ENCODE measurements at regions not wholly inside any gene's neighbourhood (a gene's known extent, or its start where the extent isn't known, plus 50 kb on each side); places are given as distances from the start of the nearest gene placed in this dataset.
"Not testable (repeated sequence)": the region's sequence is repeated elsewhere in the genome, so short reads cannot be mapped to it uniquely, and the experiment has no call there.

DNA sequence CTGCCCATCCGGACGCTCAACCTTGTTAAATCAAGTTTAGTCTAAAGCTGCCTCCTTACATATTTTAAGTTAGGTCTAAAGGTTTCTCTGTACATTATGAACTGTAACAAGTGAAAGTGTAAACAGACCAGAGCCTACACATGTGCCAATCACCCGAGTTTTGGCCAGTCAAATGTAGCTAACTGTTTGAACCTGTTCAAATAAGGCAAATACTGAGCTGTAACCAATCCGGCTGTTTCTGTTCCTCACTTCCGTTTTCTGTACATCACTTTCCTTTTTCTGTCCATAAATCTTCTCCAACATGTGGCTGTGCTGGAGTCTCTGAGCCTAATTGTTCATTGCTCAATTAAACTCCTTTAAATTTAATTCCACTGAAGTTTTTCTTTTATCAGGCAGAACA lies 113.3 kb upstream of the SHISA3 start:
- no peak for DNase-seq (ENCODE audit: low spot score)

DNA sequence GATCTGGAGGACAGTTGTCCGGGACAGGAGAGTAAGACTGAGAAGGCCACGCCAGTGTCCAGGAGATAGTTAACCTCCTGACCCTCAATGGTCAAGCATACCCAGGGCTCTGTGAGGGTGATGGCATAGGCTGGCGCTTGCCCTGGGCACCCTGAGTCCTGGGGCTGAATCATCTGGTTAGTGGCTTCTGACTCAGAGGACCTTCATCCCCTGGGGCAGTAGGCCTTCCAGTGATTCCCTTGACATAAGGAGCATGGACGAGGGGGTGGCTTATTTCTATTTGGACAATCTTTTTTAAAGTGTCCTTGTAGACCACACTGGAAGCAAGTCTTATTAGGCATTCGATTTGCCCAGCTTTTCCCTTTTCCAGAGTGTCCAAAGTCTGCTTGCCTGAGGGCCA lies 108.4 kb upstream of the SHISA3 start:
- DNase-seq (ENCODE audit: low spot score) = not testable (repeated sequence)

- DNase-seq (ENCODE audit: low spot score) = not testable (repeated sequence)
These were observed 105.1 kb upstream of the SHISA3 start for GRCh38 chr4:42292192-42292591.

DNA sequence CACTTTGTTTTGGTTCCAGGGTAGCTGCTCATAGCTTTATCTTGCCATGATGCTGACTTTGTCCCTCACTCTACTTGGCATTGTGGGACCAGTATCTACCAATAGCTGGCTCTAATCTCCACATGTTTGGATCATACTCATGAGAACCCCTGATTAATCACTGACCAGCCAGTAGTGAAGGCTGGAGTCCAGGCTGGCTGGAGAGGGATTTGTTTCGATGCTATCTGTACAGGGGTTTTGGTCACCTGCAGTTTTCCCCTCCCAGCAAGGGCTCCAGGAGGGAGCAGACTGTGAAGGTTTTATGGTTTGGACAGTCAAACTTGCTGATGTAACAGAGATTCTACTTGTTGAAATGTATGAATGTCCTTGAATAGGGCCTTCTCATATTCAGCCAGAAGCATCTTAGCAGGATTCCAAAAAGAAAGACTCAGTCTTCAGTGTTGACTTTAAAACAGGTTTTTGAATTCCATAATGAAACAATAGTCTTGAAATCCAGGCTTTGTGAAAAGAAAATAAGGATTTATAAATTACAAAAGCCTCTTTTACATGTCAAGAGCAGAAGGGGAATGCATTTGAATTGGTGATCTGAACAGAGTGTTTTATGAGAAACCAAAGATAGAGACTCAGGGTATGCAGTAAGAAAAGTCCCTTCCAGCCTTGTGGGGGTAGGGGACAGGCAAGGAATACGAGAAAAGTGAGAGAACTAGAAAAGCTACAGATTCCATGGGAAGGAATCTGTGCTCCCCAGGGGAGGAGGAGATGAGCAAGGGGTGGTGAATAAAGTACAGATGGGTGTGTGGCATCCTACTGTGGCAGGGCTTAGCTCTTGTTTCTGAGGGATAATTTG lies 103.1 kb upstream of the SHISA3 start:
- DNase-seq (ENCODE audit: low spot score) = no peak

- DNase-seq (ENCODE audit: low spot score) = no peak
These were observed 101.1 kb upstream of the SHISA3 start for GRCh38 chr4:42296196-42296595.

DNA sequence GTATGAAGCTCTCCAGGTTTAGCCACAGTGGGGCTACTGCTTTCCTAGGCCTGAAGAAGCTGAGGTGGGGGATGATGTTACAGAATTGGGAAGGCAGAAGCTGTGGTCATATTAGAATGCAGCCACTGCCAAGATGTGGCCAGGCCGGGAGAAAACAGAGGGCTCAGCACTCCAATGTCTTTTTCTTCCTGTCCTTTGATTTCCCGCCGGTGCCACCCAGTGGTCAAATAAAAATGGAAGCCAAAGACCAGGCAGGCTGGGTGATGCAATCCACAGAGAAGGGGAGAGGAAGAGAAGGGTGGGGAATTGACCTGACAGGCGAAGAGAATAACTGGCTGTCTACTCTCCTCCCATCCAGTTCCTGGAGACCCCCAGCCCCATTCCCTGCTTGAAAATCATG lies 94.9 kb upstream of the SHISA3 start:
- peak; percentile 48 for DNase-seq (ENCODE audit: low spot score)

- DNase-seq (ENCODE audit: low spot score) = no peak
These were observed 90.8 kb upstream of the SHISA3 start for GRCh38 chr4:42306221-42307109.

DNA sequence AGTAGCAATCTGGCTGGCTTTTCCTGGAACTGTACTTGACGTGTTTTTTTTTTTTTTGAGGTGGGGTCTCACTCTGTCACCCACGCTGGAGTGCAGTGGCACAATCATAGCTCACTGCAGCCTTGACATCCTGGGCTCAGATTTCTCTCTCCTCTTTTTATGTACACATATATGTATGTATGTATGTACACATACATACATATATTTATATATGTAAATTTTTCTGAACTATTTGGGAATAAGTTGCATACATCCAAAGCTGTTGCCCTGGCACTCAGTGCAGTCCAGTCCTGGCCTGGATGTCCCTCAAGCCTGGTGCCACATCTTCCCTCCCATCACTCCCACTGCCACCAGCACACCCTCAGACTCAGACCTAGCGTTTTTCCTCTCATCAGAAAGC lies 89.0 kb upstream of the SHISA3 start:
- DNase-seq (ENCODE audit: low spot score) = no peak

DNA sequence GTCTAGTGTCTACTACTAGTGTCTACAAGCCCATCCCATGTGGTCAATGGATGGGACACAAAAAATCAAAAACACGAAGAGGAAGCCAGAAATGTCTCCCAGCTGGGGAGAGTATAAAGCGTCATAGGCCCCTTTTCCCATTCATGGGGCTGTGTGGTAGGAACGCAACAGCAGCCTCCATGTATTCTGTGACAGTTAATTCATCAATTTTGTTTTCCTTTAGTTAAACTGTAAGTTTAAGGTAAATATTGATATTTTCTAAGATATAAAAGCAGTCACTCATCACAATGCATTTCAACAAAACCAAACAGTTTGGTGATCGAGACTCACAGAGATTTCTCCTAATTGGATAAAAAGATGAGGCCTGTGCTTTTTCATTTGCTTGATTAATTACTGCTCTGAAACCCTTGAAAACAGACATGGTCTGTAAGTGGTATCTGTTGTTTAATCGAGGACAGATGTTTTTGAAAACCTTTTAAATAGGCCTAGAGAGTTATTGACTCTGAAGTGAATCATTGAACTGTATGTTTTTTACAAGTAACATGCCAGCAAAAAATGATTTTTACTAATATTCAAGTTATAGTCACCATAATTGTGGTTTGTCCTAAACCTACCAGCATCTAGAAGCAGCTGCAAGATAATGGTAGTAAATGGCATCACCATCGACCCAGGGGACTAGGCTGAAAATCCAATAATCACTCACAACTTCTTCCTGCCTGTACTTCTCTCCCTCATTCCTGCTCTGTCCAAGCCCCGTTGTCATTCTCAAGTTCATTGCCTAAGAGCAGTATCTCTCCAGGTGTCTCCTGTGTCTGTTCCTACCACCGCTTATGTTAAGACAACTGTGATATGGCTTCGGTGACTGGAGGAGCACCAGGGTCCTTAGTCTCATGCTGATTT lies 87.7 kb upstream of the SHISA3 start:
- no peak for DNase-seq (ENCODE audit: low spot score)

DNA sequence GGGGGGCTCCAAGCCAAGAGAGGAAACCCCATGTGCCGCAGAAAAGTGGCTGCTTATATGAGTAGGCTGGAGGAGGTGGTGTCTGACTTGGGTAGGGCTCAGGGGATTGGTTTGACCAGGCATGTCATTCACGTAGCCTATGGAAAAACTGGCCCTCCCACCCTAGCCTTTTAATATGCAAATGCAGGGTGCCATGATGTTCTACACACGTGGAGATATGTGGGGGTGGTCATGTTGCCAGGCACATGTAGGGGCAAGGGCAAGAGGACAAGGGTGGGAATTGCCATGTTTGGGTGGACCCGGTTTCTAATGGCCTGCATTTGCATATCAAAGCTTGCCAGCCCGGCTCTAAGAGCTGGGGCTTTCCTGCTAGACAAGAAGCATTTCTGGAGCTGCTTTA lies 86.9 kb upstream of the SHISA3 start:
- no peak for DNase-seq (ENCODE audit: low spot score)

DNA sequence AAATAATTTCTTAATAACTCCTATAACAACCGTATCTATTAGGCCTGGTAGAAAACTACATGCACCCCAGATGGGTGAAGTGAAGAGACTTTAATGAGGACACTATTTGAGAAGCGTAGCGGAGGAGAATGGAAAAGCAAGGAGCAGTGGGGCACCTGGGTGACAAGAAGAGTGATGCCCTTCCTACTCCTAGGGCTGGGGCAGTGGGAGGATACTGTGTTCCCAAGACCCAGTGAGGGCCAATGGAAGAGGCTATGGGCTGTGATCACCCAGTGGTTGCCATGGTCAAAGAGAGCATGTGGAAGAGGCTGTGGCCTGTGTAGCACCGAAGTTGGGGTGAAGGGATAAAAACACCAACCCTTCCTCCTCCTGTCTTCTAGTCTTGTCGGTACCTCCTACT lies 86.5 kb upstream of the SHISA3 start:
- no peak for DNase-seq (ENCODE audit: low spot score)

DNA sequence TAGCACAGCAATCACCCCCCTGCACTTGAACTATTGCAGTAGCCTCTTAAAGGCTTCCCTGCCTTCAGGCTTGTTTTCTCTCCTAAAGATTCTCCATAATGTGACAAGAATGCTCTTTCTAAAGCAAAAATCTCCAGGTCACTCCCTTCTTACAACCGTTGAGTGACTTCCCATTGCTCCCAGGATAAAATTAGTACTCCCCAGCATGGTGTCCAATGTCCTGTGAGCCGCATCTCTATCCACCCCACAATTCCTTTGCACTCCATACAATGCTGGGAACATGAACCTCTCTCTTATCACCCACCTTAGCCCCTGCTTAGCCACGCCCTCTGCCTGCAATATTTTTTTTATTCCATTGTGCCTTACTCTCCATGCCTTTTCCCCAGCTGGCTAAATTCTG lies 85.7 kb upstream of the SHISA3 start:
- no peak for DNase-seq (ENCODE audit: low spot score)

DNA sequence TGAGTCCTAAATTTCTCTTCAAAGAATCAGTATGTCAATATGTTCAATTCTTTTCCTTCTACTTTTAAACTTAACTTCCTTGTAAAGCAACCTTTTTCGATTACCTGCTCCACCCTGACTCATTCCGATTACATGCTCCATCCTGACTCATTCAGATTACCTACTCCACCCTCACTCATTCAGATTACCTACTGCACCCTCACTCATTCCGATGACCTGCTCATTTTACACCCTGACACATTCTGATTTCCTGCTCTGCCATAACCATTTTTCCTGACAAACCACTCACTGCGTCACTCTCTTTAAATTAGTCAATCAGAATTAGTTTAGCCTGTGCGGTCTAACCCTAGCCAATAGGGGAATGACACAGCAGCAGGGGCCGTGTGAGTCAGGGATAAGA lies 83.9 kb upstream of the SHISA3 start:
- not testable (repeated sequence) for DNase-seq (ENCODE audit: low spot score)

DNA sequence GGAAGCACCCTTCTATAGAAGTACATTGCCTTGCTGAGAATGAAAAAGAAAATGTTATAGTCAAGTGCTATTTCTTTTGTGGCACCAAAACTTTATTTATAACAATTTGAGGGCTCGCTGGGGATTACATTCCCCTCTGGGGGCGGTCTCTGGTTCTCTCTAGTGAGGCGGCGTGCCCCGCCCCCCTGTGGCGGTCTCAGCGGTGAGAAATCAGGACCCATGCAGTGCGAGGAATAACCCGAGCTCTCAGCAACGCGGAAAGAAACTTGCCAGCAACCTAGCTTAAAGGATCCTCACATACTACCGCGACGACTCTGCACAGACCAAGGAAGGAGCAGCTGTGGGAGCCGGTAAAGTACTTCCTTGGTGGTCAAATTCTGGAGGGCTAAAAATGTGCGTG lies 83.4 kb upstream of the SHISA3 start:
- DNase-seq (ENCODE audit: low spot score) = no peak

DNA sequence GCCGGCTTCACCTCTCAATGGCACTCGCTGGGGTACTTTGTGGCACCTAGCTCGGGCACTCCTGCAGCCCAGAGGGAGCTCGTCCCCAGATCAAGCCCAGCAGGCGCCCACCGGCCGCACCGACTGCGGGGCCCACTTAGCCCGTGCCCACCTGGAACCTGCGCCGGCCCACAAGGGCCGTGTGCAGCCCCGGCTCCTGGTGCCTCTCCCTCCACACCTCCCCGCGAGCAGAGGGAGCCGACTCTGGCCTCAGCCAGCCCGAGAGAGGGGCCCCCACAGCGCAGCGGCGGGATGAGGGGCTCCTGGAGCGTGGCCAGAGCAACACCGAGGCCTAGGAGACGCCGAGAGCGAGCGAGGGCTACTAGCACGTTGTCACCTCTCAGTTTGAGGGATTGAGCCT lies 82.1 kb upstream of the SHISA3 start:
- no peak for DNase-seq (ENCODE audit: low spot score)

GRCh38 chr4:42320822-42321388 lies 76.4 kb upstream of the SHISA3 start:
- DNase-seq (ENCODE audit: low spot score) = no peak

DNA sequence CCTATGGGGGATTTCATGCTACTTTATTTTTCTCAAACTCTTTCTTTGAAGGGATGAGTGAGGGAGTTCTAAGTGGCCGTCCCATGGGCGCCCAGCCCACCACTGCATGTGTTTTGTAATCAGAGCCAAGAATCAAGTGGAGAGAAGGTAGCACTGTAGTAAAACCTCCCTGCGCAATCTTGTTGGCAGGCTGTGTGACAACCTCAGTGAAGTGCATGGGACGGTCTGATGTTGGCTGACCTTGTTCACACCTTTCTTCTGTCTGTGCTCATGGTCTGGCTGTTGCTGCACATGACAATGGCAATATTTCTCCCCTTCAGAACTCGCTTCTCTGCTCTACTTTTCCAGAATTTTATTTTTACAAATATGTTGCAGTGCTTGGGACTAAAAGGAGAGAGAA lies 71.2 kb upstream of the SHISA3 start:
- no peak for DNase-seq (ENCODE audit: low spot score)

DNA sequence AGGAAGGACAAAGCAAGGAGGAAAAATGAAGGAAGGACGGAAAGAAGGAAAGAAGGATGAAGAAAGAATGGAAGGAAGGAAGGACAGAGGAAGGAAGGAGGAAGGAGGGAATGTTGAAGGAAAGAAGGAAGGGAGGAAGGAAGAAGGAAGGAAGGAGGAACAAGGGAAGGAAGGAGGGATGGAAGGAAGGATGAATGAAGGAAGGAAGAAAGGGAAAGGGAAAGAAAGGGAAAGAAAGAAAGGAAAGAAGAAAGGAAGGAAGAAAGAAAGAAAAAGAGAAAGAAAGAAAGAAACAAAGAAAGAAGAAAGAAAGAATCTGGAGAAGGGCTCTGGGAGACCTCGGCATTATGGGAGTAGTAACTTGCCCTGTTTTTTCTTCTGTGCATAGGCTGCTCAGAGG lies 70.8 kb upstream of the SHISA3 start:
- DNase-seq (ENCODE audit: low spot score) = no peak

- no peak for DNase-seq (ENCODE audit: low spot score)
These were observed 70.0 kb upstream of the SHISA3 start for GRCh38 chr4:42327323-42327722.

DNA sequence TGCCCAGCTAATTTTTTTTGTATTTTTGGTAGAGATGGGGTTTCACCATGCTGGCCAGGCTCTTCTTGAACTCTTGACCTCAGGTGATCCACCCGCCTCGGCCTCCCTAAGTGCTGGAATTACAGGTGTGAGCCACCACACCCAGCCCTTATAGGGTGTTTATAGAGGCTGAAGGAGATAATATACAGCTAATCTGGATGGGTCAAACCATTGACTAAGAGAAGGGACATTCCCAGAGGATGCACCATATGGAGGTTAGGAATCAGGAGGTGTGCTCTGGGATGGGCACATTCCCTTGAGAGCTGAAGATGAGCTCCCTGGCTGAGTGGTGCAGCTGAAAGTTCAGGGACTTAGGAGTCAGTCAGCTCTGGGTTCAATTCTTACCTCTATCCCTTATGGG lies 68.3 kb upstream of the SHISA3 start:
- no peak for DNase-seq (ENCODE audit: low spot score)

DNA sequence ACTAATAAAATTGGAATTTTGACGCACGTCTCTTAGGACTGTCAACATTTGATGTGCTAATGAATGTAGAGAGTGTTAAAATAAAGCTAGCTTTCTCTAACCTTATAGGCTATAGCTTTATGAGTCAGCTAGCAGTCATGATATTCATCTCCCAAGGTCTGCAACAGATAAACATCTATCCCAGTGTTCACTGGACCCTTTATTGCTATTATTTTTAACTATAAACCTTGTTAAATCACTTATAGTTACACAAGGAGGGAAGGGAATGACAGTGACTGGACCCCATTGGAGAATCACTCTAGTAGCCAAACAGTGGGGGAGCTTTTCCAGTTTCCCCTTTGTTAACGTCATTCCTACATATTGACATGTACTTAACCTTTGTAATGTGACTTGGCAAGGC lies 67.9 kb upstream of the SHISA3 start:
- DNase-seq (ENCODE audit: low spot score) = no peak
